Breast epithelium (tissue), 4 donors: ENCODE measurements at regions not wholly inside any gene's neighbourhood (a gene's known extent, or its start where the extent isn't known, plus 50 kb on each side); places are given as distances from the start of the nearest gene placed in this dataset.

Experiments used
- DNase-seq, 2 donors: peaks; one replicate each; pipeline ENCODE4 v3.0.0-alpha.2; 2019; ENCODE audit warnings: low spot score in 2 of 2
- H3K27ac ChIP-seq, 2 donors: fragments of 200-600 bp; sonication (generic) in 1 of 2; one replicate each; pipeline ENCODE4 v1.5.1; 2016 to 2019; ENCODE audit warnings: mild to moderate bottlenecking in 1 of 2
- H3K27me3 ChIP-seq, 2 donors: fragments of 200-600 bp; sonication (generic) in 1 of 2; one replicate each; pipeline versions ENCODE4 v1.5.1 to v1.6.0; 2017 to 2019; ENCODE audit warnings: control low read depth in 1 of 2, mild to moderate bottlenecking in 1 of 2
- H3K36me3 ChIP-seq: fragments of 200-600 bp; one replicate; pipeline ENCODE4 v1.5.1; 2019
- H3K4me1 ChIP-seq, 2 donors: fragments of 200-600 bp; sonication (generic); one replicate each; pipeline ENCODE4 v1.5.1; 2016 to 2019; ENCODE audit warnings: control low read depth in 1 of 2
- H3K4me3 ChIP-seq, 3 donors: fragments of 200-600 bp; sonication (generic); 1 replicate in 2 of 3; 2 replicates in 1 of 3; pipeline ENCODE4 v1.5.1; 2016 to 2019; ENCODE audit warnings: mild to moderate bottlenecking in 3 of 3, moderate library complexity in 2 of 3
- H3K9me3 ChIP-seq, 2 donors: fragments of 200-600 bp; sonication (generic) in 1 of 2; one replicate each; pipeline ENCODE4 v1.5.1; 2016 to 2019; ENCODE audit warnings: control low read depth in 1 of 2
- CTCF ChIP-seq, 3 donors: fragments of 450-650 bp; IDR thresholded peaks; one replicate each; pipeline ENCODE4 v1.5.1; 2016 to 2017; ENCODE audit warnings: antibody characterized with exemption in 3 of 3, mild to moderate bottlenecking in 3 of 3, moderate library complexity in 3 of 3
- POLR2A ChIP-seq: fragments of 450-650 bp; IDR thresholded peaks from one replicate; pipeline ENCODE4 v1.6.1; 2016; ENCODE audit warnings: antibody characterized with exemption, mild to moderate bottlenecking, moderate library complexity
- POLR2AphosphoS5 ChIP-seq, 3 donors: sonication (generic); formaldehyde crosslinking; IDR thresholded peaks; one replicate each; pipeline ENCODE4 v1.6.1; 2017; ENCODE audit warnings: antibody characterized with exemption in 3 of 3
- intact Hi-C: fragments of 100-400 bp; cut with DNase I; formaldehyde crosslinking; loops from one replicate; pipeline ENCODE4 v1.15.1; 2023; ENCODE audit warnings: low total_unique reads

- no peak for DNase-seq
- Histone ChIP-seq H3K27ac (no peak overlapping the region), H3K27me3 (no peaks in the 10 kb centered on the region), H3K9me3 (no peaks in the 10 kb centered on the region), H3K4me3 (no peak overlapping the region), H3K4me1 (no peaks in the 10 kb centered on the region), H3K36me3 (no peaks in the 10 kb centered on the region)
- TF ChIP-seq POLR2A (no peak), CTCF (IDR thresholded peaks at IDR 0.05) (no peak), POLR2AphosphoS5 (IDR thresholded peaks at IDR 0.05) (no peak)
- intact Hi-C loops, result no loop called here
Observed at GRCh38 chr3:159832024-159832423, 156.6 kb upstream of the IL12A start.

GRCh38 chr3:159835126-159835525 is 153.5 kb upstream of the IL12A start:
- Histone ChIP-seq H3K4me3 (no peak overlapping the region), H3K9me3 (no peaks in the 10 kb centered on the region), H3K36me3 (no peaks in the 10 kb centered on the region), H3K27me3 (no peaks in the 10 kb centered on the region), H3K4me1 (no peaks in the 10 kb centered on the region), H3K27ac (no peak overlapping the region)
- DNase-seq, result no peak
- TF ChIP-seq POLR2AphosphoS5 (IDR thresholded peaks at IDR 0.05), result no peak
- TF ChIP-seq CTCF (IDR thresholded peaks at IDR 0.05), result no peak
- no peak for TF ChIP-seq POLR2A
- intact Hi-C loops, result no loop called here

GRCh38 chr3:159837725-159838124 is 150.9 kb upstream of the IL12A start:
- no peak for TF ChIP-seq CTCF (IDR thresholded peaks at IDR 0.05)
- no peak for TF ChIP-seq POLR2AphosphoS5 (IDR thresholded peaks at IDR 0.05)
- TF ChIP-seq POLR2A, result no peak
- H3K36me3 ChIP-seq, result no peaks in the 10 kb centered on the region
- intact Hi-C loops, result no loop called here
- H3K27me3 ChIP-seq, result no peaks in the 10 kb centered on the region
- H3K27ac ChIP-seq, result no peak overlapping the region
- no peak overlapping the region for H3K4me3 ChIP-seq
- H3K9me3 ChIP-seq, result no peaks in the 10 kb centered on the region
- H3K4me1 ChIP-seq, result no peaks in the 10 kb centered on the region
- DNase-seq, result no peak

- Histone ChIP-seq H3K9me3 (no peaks in the 10 kb centered on the region), H3K27ac (no peak overlapping the region)
Observed at GRCh38 chr3:159838938-159839337, 149.7 kb upstream of the IL12A start.

More at GRCh38 chr3:159838938-159839337, 149.7 kb upstream of the IL12A start:
- H3K4me1 ChIP-seq, result no peaks in the 10 kb centered on the region
- no peak for DNase-seq
- no peaks in the 10 kb centered on the region for H3K27me3 ChIP-seq
- no peaks in the 10 kb centered on the region for H3K36me3 ChIP-seq
- H3K4me3 ChIP-seq, result no peak overlapping the region
- no peak for TF ChIP-seq POLR2AphosphoS5 (IDR thresholded peaks at IDR 0.05)
- no peak for TF ChIP-seq CTCF (IDR thresholded peaks at IDR 0.05)
- no peak for TF ChIP-seq POLR2A
- intact Hi-C loops, result no loop called here
